ENCODE measurements at regions not wholly inside any gene's neighbourhood (a gene's known extent, or its start where the extent isn't known, plus 50 kb on each side); places are given as distances from the start of the nearest gene placed in this dataset.

DNA sequence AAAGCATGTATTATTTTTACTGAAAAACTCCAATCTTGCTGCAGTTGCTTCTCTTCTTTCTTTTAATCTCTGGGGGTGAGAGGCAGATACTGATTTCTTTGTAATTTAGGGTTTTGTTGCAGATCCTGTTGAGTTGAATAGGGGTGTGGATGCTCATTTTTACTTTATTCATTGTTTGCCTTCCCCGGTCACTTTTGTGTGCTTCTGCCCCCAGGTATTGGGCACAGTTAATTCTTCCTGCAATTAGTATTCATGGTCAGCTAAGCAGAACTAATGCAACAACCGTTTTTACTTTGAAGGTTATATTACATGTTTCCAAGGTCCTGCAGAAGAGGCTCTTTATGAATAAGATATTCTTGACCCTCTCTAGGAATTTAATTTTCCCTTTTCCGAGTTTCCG is 96.4 kb downstream of the BUB3 start:
- no peak for TF ChIP-seq CTCF (IDR thresholded peaks at IDR 0.05)
- no peak for TF ChIP-seq POLR2AphosphoS5 (IDR thresholded peaks at IDR 0.05; ENCODE audit: insufficient read depth in 1 of 2, low read depth in 1 of 2)

Data from vagina (tissue), 2 donors.